GM12878 (cell line): ENCODE measurements at regions not wholly inside any gene's neighbourhood (a gene's known extent, or its start where the extent isn't known, plus 50 kb on each side); places are given as distances from the start of the nearest gene placed in this dataset.
"Not testable (repeated sequence)": the region's sequence is repeated elsewhere in the genome, so short reads cannot be mapped to it uniquely, and the experiment has no call there.

Source experiments
- ATAC-seq: fragments of 200-7000 bp; cut with Tn5 transposase; 3 replicates; pipeline ENCODE4 v1.9.1; 2020; ENCODE audit warnings: mild to moderate bottlenecking, moderate library complexity
- BruUV-seq: library from RNA; stranded (reverse); fragments of 400-500 nt; replicated peaks from 2 replicates; lab custom pipeline; 2021; lab: Mats Ljungman, UMichigan
- CTCF ChIA-PET: fragments of 300-600 bp; sonication (Branson Sonifier 250); formaldehyde crosslinking; extraction: SDS; loops from one replicate; lab custom pipeline; 2021; ENCODE audit warnings: inconsistent platforms; lab: Yijun Ruan, JAX
- POLR2A ChIA-PET: fragments of 350-600 bp; formaldehyde crosslinking; extraction: SDS; loops from one replicate; lab custom pipeline; 2021; ENCODE audit warnings: inconsistent platforms; lab: Charles Lee
- RAD21 ChIA-PET: fragments of 300-600 bp; sonication (Branson Sonifier 250); formaldehyde crosslinking; loops from one replicate; lab custom pipeline; 2023; ENCODE audit warnings: antibody characterized with exemption; ENCODE audit not compliant: unreplicated experiment; lab: Charles Lee
- SMC1A ChIA-PET: fragments of 300-600 bp; sonication (Branson Sonifier 250); formaldehyde crosslinking; loops from one replicate; lab custom pipeline; 2023; ENCODE audit not compliant: unreplicated experiment, uncharacterized antibody; lab: Charles Lee
- DNase-seq: peaks from one replicate; pipeline ENCODE4 v3.0.0-alpha.2; 2011; ENCODE audit warnings: low read depth, low spot score
- FAIRE-seq: peaks from 3 replicates; lab custom pipeline; 2011; peaks lifted over from hg19 to GRCh38; lab: Jason Lieb, UNC
- H2AFZ ChIP-seq: 2 replicates; pipeline ENCODE4 v1.6.0; 2011; ENCODE audit warnings: low read depth, low read length, control low read depth; ENCODE audit not compliant: control insufficient read depth
- H3K27ac ChIP-seq: 2 replicates; pipeline ENCODE4 v1.5.1; 2011; ENCODE audit warnings: control low read depth; ENCODE audit not compliant: control insufficient read depth, insufficient read depth
- H3K27me3 ChIP-seq, 2 experiments: replicated peaks in 1 of 2; 2 replicates each; pipeline versions ENCODE4 v1.6.0 to v1.6.1; 2011; ENCODE audit warnings: low read length in 1 of 2; ENCODE audit not compliant: control insufficient read depth in 2 of 2, insufficient read depth in 2 of 2
- H3K36me3 ChIP-seq, 2 experiments: 2 replicates each; pipeline ENCODE4 v1.5.1; 2011; ENCODE audit warnings: low read length in 1 of 2; ENCODE audit not compliant: control insufficient read depth in 2 of 2, insufficient read depth in 2 of 2
- H3K4me1 ChIP-seq: 2 replicates; pipeline ENCODE4 v1.6.1; 2011; ENCODE audit warnings: mild to moderate bottlenecking, low read length, moderate library complexity, mixed read lengths; ENCODE audit not compliant: control insufficient read depth, insufficient read depth
- H3K4me2 ChIP-seq: 2 replicates; pipeline ENCODE4 v1.6.0; 2011; ENCODE audit warnings: control low read depth; ENCODE audit not compliant: control insufficient read depth, insufficient read depth
- H3K4me3 ChIP-seq: fragments of 200-600 bp; sonication (generic); 2 replicates; pipeline ENCODE4 v1.5.1; 2016
- H3K79me2 ChIP-seq: 2 replicates; pipeline ENCODE4 v1.6.0; 2011; ENCODE audit warnings: low read length; ENCODE audit not compliant: control insufficient read depth, insufficient read depth
- H3K9ac ChIP-seq: 2 replicates; pipeline ENCODE4 v1.8.0; 2011; ENCODE audit warnings: low read length, control low read depth, mixed read lengths; ENCODE audit not compliant: control insufficient read depth, insufficient read depth
- H3K9me3 ChIP-seq: replicated peaks from 3 replicates; pipeline ENCODE4 v1.5.1; 2011; ENCODE audit warnings: mild to moderate bottlenecking, low read length; ENCODE audit not compliant: control insufficient read depth, insufficient read depth
- H4K20me1 ChIP-seq: 2 replicates; pipeline ENCODE4 v1.6.0; 2011; ENCODE audit not compliant: control insufficient read depth, insufficient read depth
- CEBPB ChIP-seq, 2 experiments: fragments of 150-350 bp in 1 of 2; IDR thresholded peaks; 2 replicates each; pipeline ENCODE4 v1.6.1; 2012 to 2014; ENCODE audit warnings: low read depth in 2 of 2, low read length in 2 of 2, borderline replicate concordance in 1 of 2, inconsistent platforms in 1 of 2
- CHD1 ChIP-seq: IDR thresholded peaks from 2 replicates; pipeline ENCODE4 v1.6.1; 2012; ENCODE audit warnings: low read depth, low read length, improper control_type of control experiment
- HDAC2 ChIP-seq: fragments of 200-600 bp; sonication (generic); IDR thresholded peaks from 2 replicates; pipeline ENCODE4 v1.6.1; 2017
- JUNB ChIP-seq: IDR thresholded peaks from 2 replicates; pipeline ENCODE4 v1.6.1; 2016; ENCODE audit warnings: antibody characterized with exemption, mild to moderate bottlenecking
- MEF2A ChIP-seq: IDR thresholded peaks from 2 replicates; pipeline ENCODE4 v1.6.1; 2011; ENCODE audit warnings: low read depth, mild to moderate bottlenecking, low read length, moderate library complexity; ENCODE audit not compliant: insufficient read depth
- MEF2B ChIP-seq: fragments of 450-650 bp; IDR thresholded peaks from 2 replicates; pipeline ENCODE4 v1.6.1; 2018; ENCODE audit warnings: mild to moderate bottlenecking, moderate library complexity; ENCODE audit not compliant: partially characterized antibody, poor library complexity, severe bottlenecking
- WGBS: methylation state at CpG from one replicate; pipeline ENCODE4 v1.1.6; 2016; ENCODE audit warnings: low lambda C conversion rate; ENCODE audit not compliant: insufficient replicate concordance, insufficient coverage; ENCODE audit errors: missing lambda C conversion rate; 5-methylcytosine and 5-hydroxymethylcytosine counted together
- in situ Hi-C: fragments of 300-500 bp; cut with MboI; formaldehyde crosslinking; loops from 9 replicates; pipeline ENCODE4 v1.14.3; 2018; ENCODE audit warnings: mixed read lengths
- intact Hi-C: fragments of 100-400 bp; cut with micrococcal nuclease; formaldehyde crosslinking; loops from one replicate; pipeline ENCODE4 v1.14.2; 2022; ENCODE audit not compliant: unreplicated experiment

- no peaks in the 10 kb centered on the region for H3K9me3 ChIP-seq
- H3K36me3 ChIP-seq: no peaks in the 10 kb centered on the region
- in situ Hi-C loops: no loop called here
- H4K20me1 ChIP-seq: no peaks in the 10 kb centered on the region
- H3K79me2 ChIP-seq: no peaks in the 10 kb centered on the region
- H3K27ac ChIP-seq: no peak overlapping the region
- ATAC-seq: no peak
- no peak for DNase-seq
- H3K4me2 ChIP-seq: no peak overlapping the region
- RAD21 ChIA-PET: no interaction called here
- FAIRE-seq: no peak
- intact Hi-C loops: no loop called here
- no TSS peak for BruUV-seq
- H2AFZ ChIP-seq: no peak overlapping the region
- H3K4me3 ChIP-seq: no peak overlapping the region
- WGBS: 30% methylated on average over 2 of the region's 2 CpGs
- SMC1A ChIA-PET: no interaction called here
- TF ChIP-seq JUNB (no peak), MEF2B (no peak), CEBPB (IDR thresholded peaks at IDR 0.05; ENCODE audit: borderline replicate concordance in 1 of 2, low read depth in 2 of 2, low read length in 2 of 2) (no peak), HDAC2 (no peak), MEF2A (no peak), CHD1 (no peak)
- no peaks in the 10 kb centered on the region for H3K4me1 ChIP-seq
- H3K27me3 ChIP-seq: no peaks in the 10 kb centered on the region
- no peak overlapping the region for H3K9ac ChIP-seq
- CTCF ChIA-PET: no interaction called here
- POLR2A ChIA-PET: no interaction called here
Observed at GRCh38 chr7:42560866-42561265, 323.9 kb upstream of the GLI3 start.

- ATAC-seq, CTCF ChIA-PET, H3K27ac ChIP-seq, RAD21 ChIA-PET, H3K27me3 ChIP-seq, H4K20me1 ChIP-seq, H3K9ac ChIP-seq, H3K4me2 ChIP-seq, DNase-seq, intact Hi-C loops, POLR2A ChIA-PET, H2AFZ ChIP-seq, H3K4me1 ChIP-seq, H3K9me3 ChIP-seq, H3K79me2 ChIP-seq, BruUV-seq, SMC1A ChIA-PET, H3K4me3 ChIP-seq, FAIRE-seq, in situ Hi-C loops, H3K36me3 ChIP-seq: not testable (repeated sequence)
- WGBS: 25% methylated on average over 2 of the region's 2 CpGs
Observed at GRCh38 chr7:42554932-42555331, 317.9 kb upstream of the GLI3 start.
